Immature natural killer cell (primary cell): ENCODE measurements at regions not wholly inside any gene's neighbourhood (a gene's known extent, or its start where the extent isn't known, plus 50 kb on each side); places are given as distances from the start of the nearest gene placed in this dataset.
"Not testable (repeated sequence)": the region's sequence is repeated elsewhere in the genome, so short reads cannot be mapped to it uniquely, and the experiment has no call there.

ENCODE experiments used
- DNase-seq, 3 donors: peaks; one replicate each; pipeline ENCODE4 v3.0.0; 2022; ENCODE audit warnings: mixed read lengths in 1 of 3
- H3K27ac Mint-ChIP-seq, 6 donors: one replicate each; pipeline ENCODE4 v1.8.0; 2020; ENCODE audit warnings: mixed read lengths in 6 of 6, mild to moderate bottlenecking in 5 of 6, inconsistent platforms in 4 of 6, moderate library complexity in 3 of 6
- H3K27me3 Mint-ChIP-seq, 3 donors: one replicate each; pipeline ENCODE4 v1.8.0; 2020 to 2021; ENCODE audit warnings: low read depth in 3 of 3, mild to moderate bottlenecking in 3 of 3, mixed read lengths in 3 of 3, moderate library complexity in 3 of 3, inconsistent platforms in 1 of 3
- H3K36me3 Mint-ChIP-seq, 3 donors: one replicate each; pipeline ENCODE4 v1.8.0; 2020; ENCODE audit warnings: mixed read lengths in 3 of 3, inconsistent platforms in 2 of 3, mild to moderate bottlenecking in 2 of 3
- H3K4me1 Mint-ChIP-seq, 2 donors: one replicate each; pipeline ENCODE4 v1.8.0; 2020; ENCODE audit warnings: inconsistent platforms in 2 of 2, mild to moderate bottlenecking in 2 of 2, mixed read lengths in 2 of 2, moderate library complexity in 1 of 2
- H3K4me3 Mint-ChIP-seq, 5 donors: one replicate each; pipeline ENCODE4 v1.8.0; 2020; ENCODE audit warnings: mild to moderate bottlenecking in 5 of 5, mixed read lengths in 5 of 5, inconsistent platforms in 3 of 5, moderate library complexity in 3 of 5
- H3K9me3 Mint-ChIP-seq, 6 donors: one replicate each; pipeline ENCODE4 v1.8.0; 2020; ENCODE audit warnings: mild to moderate bottlenecking in 6 of 6, mixed read lengths in 6 of 6, inconsistent platforms in 4 of 6, moderate library complexity in 3 of 6

DNA sequence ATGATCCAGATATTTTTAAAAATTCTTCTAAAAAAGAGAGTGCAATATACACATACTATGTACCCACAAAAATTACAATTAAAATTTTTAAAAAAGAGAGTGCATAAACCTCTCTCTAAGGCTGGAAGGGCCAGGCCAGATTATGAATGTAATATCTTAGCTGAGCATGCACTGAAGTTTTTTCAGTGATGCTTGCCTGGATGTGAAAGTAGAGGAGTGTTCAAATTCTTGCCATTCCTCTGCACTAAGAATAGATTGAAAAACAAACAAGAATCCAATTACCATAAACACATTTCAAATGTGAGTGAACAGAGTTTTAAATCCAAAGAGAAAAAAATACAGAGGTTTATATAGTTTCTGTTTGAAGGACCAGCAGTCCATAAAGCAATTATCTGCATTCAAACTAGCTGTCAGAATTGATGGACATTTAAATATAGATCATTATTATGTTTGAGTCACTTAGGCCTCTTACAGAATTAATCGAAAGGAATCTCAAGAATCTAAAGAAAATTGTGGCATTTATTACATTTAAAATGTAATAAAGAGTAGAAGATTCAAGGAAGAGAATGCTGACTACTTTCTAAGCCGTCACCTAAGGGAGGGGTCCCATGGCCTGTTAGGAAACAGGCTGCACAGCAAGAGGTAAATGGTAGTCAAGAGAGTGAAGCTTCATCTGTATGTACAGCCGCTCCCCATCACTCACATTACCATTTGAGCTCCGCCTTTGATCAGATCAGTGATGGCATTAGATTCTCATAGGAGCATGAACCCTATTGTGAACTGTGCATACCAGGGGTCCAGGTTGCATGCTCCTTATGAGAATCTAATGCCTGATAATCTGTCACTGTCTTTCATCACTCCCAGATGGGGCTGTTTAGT, 159.3 kb upstream of the MDFIC2 start:
- no peaks in the 10 kb centered on the region for H3K27me3 Mint-ChIP-seq
- no peaks in the 10 kb centered on the region for H3K4me1 Mint-ChIP-seq
- H3K36me3 Mint-ChIP-seq: no peaks in the 10 kb centered on the region
- H3K27ac Mint-ChIP-seq: no peak overlapping the region
- peaks cover 0 to 6% (median 0%) of the 10 kb centered on the region in 6 donors for H3K9me3 Mint-ChIP-seq
- no peak overlapping the region for H3K4me3 Mint-ChIP-seq
- DNase-seq: no peak

DNA sequence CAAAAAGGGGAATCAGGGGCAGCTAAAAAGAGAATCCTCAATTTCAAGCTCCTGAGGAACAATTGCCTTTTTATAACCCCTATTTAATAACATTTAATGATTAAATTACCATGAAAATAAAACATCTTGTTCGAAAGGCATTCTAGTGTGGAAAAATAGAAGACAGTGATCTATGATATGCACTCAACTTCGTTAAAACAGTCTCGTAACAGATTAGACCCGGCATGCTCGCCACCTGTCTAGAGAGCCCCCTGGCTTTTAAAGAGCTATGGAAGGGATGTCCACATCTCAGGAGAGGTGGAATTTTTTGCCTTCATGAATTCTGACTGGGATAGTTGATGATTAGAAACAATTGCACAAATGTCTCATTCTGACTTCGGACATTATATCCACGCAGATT, 153.7 kb upstream of the MDFIC2 start:
- H3K4me1 Mint-ChIP-seq: no peaks in the 10 kb centered on the region

DNA sequence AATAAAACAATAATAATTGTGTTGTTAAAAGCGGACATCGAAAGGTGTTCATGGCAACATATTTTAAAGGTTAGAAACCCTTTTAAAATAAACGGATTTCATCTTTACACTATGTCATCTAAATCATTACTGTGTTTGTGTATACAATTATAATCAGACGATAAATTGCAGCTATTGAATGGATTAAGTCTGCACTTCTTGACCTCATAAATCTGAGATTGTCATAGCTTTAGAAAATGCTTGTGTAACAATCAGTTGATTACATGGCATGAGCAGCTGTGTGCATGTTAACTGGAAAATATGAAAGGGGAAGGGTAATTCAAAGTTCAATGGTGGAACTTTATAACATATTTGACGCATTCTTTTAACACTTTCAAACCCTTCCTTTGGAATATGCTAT, 152.4 kb upstream of the MDFIC2 start:
- no peak for DNase-seq
- Mint-ChIP-seq H3K4me1 (no peaks in the 10 kb centered on the region), H3K36me3 (no peaks in the 10 kb centered on the region), H3K27me3 (no peaks in the 10 kb centered on the region), H3K27ac (no peak overlapping the region), H3K4me3 (no peak overlapping the region), H3K9me3 (peaks cover 0 to 17% (median 2%) of the 10 kb centered on the region in 6 donors)

More for the DNA sequence above, 153.7 kb upstream of the MDFIC2 start:
- DNase-seq: no peak
- H3K4me3 Mint-ChIP-seq: no peak overlapping the region
- H3K36me3 Mint-ChIP-seq: no peaks in the 10 kb centered on the region
- H3K9me3 Mint-ChIP-seq: peaks cover 0 to 8% (median 0%) of the 10 kb centered on the region in 6 donors
- H3K27me3 Mint-ChIP-seq: no peaks in the 10 kb centered on the region
- no peak overlapping the region for H3K27ac Mint-ChIP-seq

DNA sequence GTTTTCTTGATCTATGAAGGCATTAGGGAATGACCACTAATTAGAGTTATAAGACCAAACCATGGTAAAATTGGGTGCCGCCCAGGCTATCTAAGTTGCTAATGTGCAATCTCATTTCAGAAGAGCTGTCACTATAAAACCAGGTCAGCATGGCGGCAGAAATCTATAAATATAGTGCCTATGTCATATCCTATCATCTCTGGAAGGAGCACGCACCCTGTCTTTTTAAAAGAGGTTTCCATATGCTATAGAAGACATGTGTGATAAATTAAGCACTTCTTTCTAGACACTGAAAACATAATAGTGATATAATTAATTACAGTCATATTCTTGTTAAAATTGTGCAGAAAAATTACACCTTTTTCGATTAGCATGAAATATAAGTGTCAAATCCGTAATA, 152.0 kb upstream of the MDFIC2 start:
- DNase-seq: no peak
- peaks cover 0 to 18% (median 2%) of the 10 kb centered on the region in 6 donors for H3K9me3 Mint-ChIP-seq
- no peaks in the 10 kb centered on the region for H3K36me3 Mint-ChIP-seq
- no peaks in the 10 kb centered on the region for H3K27me3 Mint-ChIP-seq
- H3K4me3 Mint-ChIP-seq: no peak overlapping the region
- H3K4me1 Mint-ChIP-seq: no peaks in the 10 kb centered on the region
- no peak overlapping the region for H3K27ac Mint-ChIP-seq

DNA sequence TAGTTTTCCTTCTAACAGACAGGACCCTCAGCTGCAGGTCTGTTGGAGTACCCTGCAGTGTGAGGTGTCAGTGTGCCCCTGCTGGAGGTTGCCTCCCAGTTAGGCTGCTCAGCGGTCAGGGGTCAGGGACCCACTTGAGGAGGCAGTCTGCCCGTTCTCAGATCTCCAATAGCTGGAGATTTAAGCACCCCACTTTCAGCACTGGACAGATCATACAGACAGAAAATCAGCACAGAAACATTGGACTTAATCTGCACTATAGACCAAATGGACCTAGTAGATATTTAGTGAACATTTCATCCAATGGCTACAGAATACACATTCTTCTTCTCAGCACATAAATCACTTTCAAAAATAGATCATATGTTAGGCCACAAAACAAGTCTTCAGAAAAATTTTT, 137.8 kb upstream of the MDFIC2 start:
- not testable (repeated sequence) for H3K4me1 Mint-ChIP-seq, H3K27me3 Mint-ChIP-seq, H3K36me3 Mint-ChIP-seq, H3K27ac Mint-ChIP-seq, DNase-seq, H3K4me3 Mint-ChIP-seq
- H3K9me3 Mint-ChIP-seq: peaks cover 5 to 17% (median 11%) of the 10 kb centered on the region in 6 donors

DNA sequence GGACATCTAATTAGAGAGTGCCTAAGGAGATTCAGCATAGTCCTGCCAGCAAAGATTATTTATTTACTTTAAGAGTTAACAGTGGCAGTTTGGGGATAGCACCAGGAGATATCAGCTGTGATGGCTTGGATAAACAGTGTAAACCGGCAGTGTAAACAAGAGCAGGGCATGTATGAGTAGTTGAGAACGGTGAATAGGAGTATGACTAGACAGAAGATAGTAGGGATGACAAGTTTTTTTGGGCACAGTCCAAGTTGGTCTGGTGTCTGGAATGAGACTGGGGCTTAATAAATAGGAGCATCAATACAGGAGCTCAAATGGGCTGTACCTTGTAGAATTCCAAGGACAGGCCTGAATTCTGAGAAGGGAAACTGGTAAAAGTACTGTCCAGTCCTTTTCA, 123.0 kb upstream of the MDFIC2 start:
- peaks cover 1 to 24% (median 9%) of the 10 kb centered on the region in 6 donors for H3K9me3 Mint-ChIP-seq
- H3K4me3 Mint-ChIP-seq: not testable (repeated sequence)

DNA sequence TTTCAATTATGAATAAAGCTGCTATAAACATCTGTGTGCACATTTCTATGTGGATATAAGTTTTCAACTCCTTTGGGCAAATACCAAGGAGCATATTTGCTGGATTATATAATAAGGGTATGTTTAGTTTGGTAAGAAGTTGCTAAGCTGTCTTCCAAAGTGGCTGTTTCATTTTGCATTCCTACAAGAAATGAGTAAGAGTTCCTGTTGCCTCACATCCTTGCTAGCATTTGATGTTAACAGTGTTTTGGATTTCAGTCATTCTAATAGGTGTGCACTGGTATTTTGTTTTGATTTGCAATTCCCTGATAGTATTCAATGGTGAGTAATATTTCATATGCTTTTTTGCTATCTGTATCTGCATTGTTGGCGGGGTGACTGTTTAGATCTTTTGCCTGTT, 120.7 kb upstream of the MDFIC2 start:
- Mint-ChIP-seq H3K36me3 (no peaks in the 10 kb centered on the region), H3K27me3 (peaks cover 0 to 3% (median 0%) of the 10 kb centered on the region in 3 donors), H3K27ac (no peak overlapping the region), H3K4me3 (no peak overlapping the region), H3K9me3 (peaks cover 1 to 20% (median 9%) of the 10 kb centered on the region in 6 donors), H3K4me1 (no peaks in the 10 kb centered on the region)
- no peak for DNase-seq

More for the DNA sequence above, 123.0 kb upstream of the MDFIC2 start:
- H3K27ac Mint-ChIP-seq, DNase-seq, H3K36me3 Mint-ChIP-seq, H3K27me3 Mint-ChIP-seq, H3K4me1 Mint-ChIP-seq: not testable (repeated sequence)

DNA sequence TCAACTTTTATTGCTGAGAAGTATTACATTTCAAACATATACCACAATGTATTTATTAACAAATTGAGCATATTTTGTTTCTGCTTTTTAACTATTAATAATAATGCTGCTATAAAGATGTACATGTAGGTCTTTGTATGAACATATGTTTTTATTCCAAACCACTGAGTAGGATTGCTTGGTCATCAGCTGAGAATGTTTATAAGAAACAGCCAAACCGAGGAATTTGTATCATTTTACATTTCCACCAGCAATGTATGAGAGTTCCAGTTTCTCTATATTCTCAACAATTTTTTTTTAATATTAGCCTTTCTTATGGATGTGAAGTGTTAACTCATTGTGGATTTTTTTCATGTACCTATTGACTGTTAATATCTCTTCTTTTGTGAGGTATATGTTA, 119.5 kb upstream of the MDFIC2 start:
- Mint-ChIP-seq H3K4me1 (no peaks in the 10 kb centered on the region), H3K27me3 (peaks cover 0 to 2% (median 0%) of the 10 kb centered on the region in 3 donors), H3K9me3 (peaks cover 1 to 10% (median 8%) of the 10 kb centered on the region in 6 donors), H3K36me3 (no peaks in the 10 kb centered on the region), H3K27ac (no peak overlapping the region), H3K4me3 (no peak overlapping the region)
- DNase-seq: no peak

DNA sequence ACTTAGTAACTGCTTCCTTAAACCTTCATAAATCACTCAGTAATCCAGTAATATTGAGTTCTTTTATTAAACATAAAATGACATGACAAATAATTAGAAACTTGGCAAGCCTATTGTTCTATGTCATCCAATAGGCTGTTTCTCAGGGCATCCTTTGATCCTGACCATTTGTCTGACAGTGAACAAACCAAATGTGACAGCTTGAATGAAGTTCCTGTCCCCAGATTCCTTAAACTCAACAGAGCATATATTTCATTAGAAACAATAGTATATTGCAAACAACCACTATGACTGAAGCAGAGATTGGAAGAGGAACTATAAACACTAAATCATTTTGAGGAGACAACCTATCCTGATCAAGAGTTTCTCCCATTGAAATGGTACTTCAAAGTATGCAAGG, 113.6 kb upstream of the MDFIC2 start:
- Mint-ChIP-seq H3K27ac (no peak overlapping the region), H3K36me3 (no peaks in the 10 kb centered on the region), H3K4me3 (no peak overlapping the region), H3K9me3 (peaks cover 0 to 11% (median 3%) of the 10 kb centered on the region in 6 donors), H3K4me1 (no peaks in the 10 kb centered on the region), H3K27me3 (no peaks in the 10 kb centered on the region)
- no peak for DNase-seq

DNA sequence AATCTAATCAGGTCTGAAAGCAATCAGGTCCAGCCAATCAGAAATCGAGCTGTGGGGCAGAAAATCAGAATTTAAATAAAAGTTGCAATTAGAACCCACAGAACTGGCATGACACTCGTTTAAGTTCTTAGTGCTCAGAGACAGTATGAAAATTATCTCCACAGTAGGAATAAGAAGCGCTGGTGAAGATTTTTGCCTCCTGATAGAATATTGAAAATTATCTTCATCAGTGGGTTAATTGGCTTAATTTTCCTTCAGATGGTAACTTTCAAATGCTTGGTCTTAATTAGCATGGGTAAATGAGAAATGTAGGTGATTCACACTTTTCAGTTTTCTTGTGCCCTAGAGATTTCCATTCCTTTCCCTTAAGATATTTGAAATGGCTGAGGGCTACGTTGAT, 109.1 kb upstream of the MDFIC2 start:
- Mint-ChIP-seq H3K27ac (no peak overlapping the region), H3K27me3 (peaks cover 0 to 1% (median 0%) of the 10 kb centered on the region in 3 donors), H3K4me1 (no peaks in the 10 kb centered on the region), H3K4me3 (no peak overlapping the region), H3K9me3 (peaks cover 0 to 21% (median 5%) of the 10 kb centered on the region in 6 donors), H3K36me3 (no peaks in the 10 kb centered on the region)
- DNase-seq: no peak

DNA sequence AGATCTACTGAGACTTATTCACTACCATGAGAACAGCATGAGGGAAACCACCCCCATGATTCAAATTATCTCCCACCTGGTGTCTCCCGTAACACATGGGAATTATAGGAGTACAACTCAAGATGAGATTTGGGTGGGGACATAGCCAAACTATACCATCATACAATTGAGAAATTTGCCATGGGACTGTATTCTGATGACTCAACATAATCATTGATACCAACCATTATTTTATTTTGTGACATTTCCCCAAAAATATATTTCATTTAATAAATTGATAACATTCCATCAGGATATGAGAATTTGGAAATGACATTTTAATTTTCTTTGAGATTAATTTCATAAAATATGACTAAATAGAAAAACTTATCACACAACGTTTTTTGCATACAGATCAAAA, 96.6 kb upstream of the MDFIC2 start:
- Mint-ChIP-seq H3K36me3 (no peaks in the 10 kb centered on the region), H3K4me3 (no peak overlapping the region), H3K9me3 (peaks cover 3 to 45% (median 12%) of the 10 kb centered on the region in 6 donors), H3K4me1 (no peaks in the 10 kb centered on the region), H3K27ac (no peak overlapping the region), H3K27me3 (no peaks in the 10 kb centered on the region)
- no peak for DNase-seq

DNA sequence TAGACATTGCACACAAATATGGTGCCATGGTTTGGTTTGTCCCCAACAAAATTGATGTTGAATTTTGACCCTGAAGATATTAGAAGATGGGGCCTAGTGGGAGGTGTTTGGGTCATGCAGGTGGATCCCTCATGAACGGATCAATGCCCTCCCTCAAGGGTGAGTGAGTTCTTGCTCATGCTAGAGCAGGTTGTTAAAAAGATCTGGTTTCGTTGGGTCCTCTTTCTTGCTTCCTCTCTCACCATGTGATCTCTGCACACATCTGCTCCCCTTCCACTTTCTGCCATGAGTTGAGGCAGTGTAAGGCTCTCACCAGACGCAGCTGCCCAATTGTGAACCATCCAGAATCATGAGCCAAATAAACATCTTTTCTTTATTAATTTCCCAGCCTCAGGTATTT, 87.8 kb upstream of the MDFIC2 start:
- H3K9me3 Mint-ChIP-seq: peaks cover 3 to 8% (median 5%) of the 10 kb centered on the region in 6 donors
- no peak for DNase-seq
- H3K4me3 Mint-ChIP-seq: no peak overlapping the region
- no peaks in the 10 kb centered on the region for H3K4me1 Mint-ChIP-seq
- no peaks in the 10 kb centered on the region for H3K36me3 Mint-ChIP-seq
- H3K27me3 Mint-ChIP-seq: no peaks in the 10 kb centered on the region
- H3K27ac Mint-ChIP-seq: no peak overlapping the region

DNA sequence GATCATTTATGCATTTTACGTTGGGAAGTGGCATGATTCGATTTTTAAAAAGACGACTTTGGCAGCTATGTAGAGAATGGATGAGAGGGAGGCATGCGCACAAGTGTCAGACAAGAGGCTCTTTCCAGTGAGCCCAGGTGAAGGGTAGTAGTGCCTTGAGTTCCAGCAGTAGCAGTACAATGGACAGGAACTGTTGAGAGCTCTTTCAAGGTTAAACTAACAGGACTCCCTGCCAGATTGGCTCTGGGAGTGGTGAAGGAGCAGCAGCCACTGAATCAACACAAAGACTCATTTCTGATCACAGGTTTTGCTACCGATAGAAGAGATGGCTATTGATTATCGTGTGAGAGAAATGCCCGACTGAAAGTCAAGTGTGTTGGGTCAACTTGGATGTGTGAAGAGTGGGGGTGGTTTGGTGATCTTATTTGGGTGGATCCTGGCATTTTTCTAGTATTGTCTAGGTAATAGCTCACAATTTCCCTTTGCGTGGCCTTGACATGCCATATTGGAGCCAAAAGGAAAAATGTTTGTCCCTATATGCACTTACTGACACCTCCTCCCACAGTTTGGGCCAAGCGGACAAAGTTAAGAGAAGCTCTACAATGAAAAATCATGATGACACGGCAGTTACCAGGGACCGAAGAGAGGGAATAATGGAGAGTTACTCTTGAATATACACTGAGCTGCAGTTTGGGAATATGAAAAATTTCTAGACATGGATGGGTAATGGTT, 81.6 kb upstream of the MDFIC2 start:
- Mint-ChIP-seq H3K9me3 (peaks cover 0 to 25% (median 9%) of the 10 kb centered on the region in 6 donors), H3K36me3 (no peaks in the 10 kb centered on the region), H3K4me3 (no peak overlapping the region), H3K27me3 (no peaks in the 10 kb centered on the region), H3K27ac (no peak overlapping the region), H3K4me1 (no peaks in the 10 kb centered on the region)
- no peak for DNase-seq

DNA sequence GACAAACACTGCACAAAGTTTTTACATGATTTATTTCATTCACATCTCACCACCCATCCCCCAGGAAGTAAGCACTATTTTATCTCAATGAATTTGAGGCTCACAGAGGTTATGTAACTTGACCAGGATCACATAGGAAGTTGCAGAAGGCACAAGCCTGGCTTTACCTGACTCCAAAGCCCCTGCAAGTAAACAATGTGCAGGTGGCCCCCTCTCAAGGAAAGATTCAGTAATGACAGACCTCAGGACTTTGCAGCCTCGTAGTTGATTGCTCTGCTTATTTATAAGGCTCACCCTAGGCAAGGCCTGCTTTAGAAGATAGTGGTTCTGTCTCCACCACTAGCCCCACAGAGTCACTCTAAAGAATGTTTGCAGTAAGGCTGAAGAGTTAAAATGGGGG, 79.8 kb upstream of the MDFIC2 start:
- Mint-ChIP-seq H3K4me1 (no peaks in the 10 kb centered on the region), H3K9me3 (peaks cover 0 to 31% (median 9%) of the 10 kb centered on the region in 6 donors), H3K36me3 (no peaks in the 10 kb centered on the region), H3K27me3 (no peaks in the 10 kb centered on the region), H3K4me3 (no peak overlapping the region), H3K27ac (no peak overlapping the region)
- DNase-seq: no peak
